Pulmonary artery endothelial cell (primary cell): ENCODE measurements at regions not wholly inside any gene's neighbourhood (a gene's known extent, or its start where the extent isn't known, plus 50 kb on each side); places are given as distances from the start of the nearest gene placed in this dataset.
"Not testable (repeated sequence)": the region's sequence is repeated elsewhere in the genome, so short reads cannot be mapped to it uniquely, and the experiment has no call there.

Source experiments
- DNase-seq: peaks from one replicate; pipeline ENCODE4 v3.0.0-alpha.2; 2011; ENCODE audit warnings: low read depth, low spot score

- not testable (repeated sequence) for DNase-seq
Observed at GRCh38 chr1:83272484-83272883, 726.4 kb downstream of the TTLL7 start.

GRCh38 chr1:83271834-83272233 is 727.1 kb downstream of the TTLL7 start:
- DNase-seq = not testable (repeated sequence)

GRCh38 chr1:83270801-83271200 is 728.1 kb downstream of the TTLL7 start:
- DNase-seq = not testable (repeated sequence)

GRCh38 chr1:83263808-83264207 is 735.1 kb downstream of the TTLL7 start:
- not testable (repeated sequence) for DNase-seq

GRCh38 chr1:83251687-83252086 is 747.2 kb downstream of the TTLL7 start:
- DNase-seq = not testable (repeated sequence)

GRCh38 chr1:83246780-83247179 is 752.2 kb downstream of the TTLL7 start:
- not testable (repeated sequence) for DNase-seq

GRCh38 chr1:83244832-83245231 is 754.1 kb downstream of the TTLL7 start:
- not testable (repeated sequence) for DNase-seq

GRCh38 chr1:83239568-83239967 is 759.4 kb downstream of the TTLL7 start:
- not testable (repeated sequence) for DNase-seq

- DNase-seq = not testable (repeated sequence)
Observed at GRCh38 chr1:83238654-83239053, 760.3 kb downstream of the TTLL7 start.

- not testable (repeated sequence) for DNase-seq
Observed at GRCh38 chr1:83219788-83220187, 779.1 kb downstream of the TTLL7 start.

GRCh38 chr1:83218036-83218716 is 780.8 kb downstream of the TTLL7 start:
- DNase-seq = not testable (repeated sequence)

- DNase-seq = not testable (repeated sequence)
Observed at GRCh38 chr1:83214317-83214716, 784.6 kb downstream of the TTLL7 start.

GRCh38 chr1:83213648-83214047 is 785.3 kb downstream of the TTLL7 start:
- not testable (repeated sequence) for DNase-seq

- not testable (repeated sequence) for DNase-seq
Observed at GRCh38 chr1:83212033-83212432, 786.9 kb downstream of the TTLL7 start.

GRCh38 chr1:83208540-83208939 is 790.4 kb downstream of the TTLL7 start:
- DNase-seq = not testable (repeated sequence)

GRCh38 chr1:83194610-83195009 is 804.3 kb downstream of the TTLL7 start:
- not testable (repeated sequence) for DNase-seq

- not testable (repeated sequence) for DNase-seq
Observed at GRCh38 chr1:83182033-83182728, 816.8 kb downstream of the TTLL7 start.

- not testable (repeated sequence) for DNase-seq
Observed at GRCh38 chr1:83180621-83181020, 818.3 kb downstream of the TTLL7 start.

GRCh38 chr1:83167634-83168033 is 831.3 kb downstream of the TTLL7 start:
- DNase-seq = not testable (repeated sequence)

GRCh38 chr1:83163879-83164475 is 835.0 kb downstream of the TTLL7 start:
- not testable (repeated sequence) for DNase-seq

GRCh38 chr1:83158924-83159323 is 840.0 kb downstream of the TTLL7 start:
- DNase-seq = not testable (repeated sequence)

- not testable (repeated sequence) for DNase-seq
Observed at GRCh38 chr1:83154306-83154705, 844.6 kb downstream of the TTLL7 start.
